ENCODE measurements at regions not wholly inside any gene's neighbourhood (a gene's known extent, or its start where the extent isn't known, plus 50 kb on each side); places are given as distances from the start of the nearest gene placed in this dataset.

DNA sequence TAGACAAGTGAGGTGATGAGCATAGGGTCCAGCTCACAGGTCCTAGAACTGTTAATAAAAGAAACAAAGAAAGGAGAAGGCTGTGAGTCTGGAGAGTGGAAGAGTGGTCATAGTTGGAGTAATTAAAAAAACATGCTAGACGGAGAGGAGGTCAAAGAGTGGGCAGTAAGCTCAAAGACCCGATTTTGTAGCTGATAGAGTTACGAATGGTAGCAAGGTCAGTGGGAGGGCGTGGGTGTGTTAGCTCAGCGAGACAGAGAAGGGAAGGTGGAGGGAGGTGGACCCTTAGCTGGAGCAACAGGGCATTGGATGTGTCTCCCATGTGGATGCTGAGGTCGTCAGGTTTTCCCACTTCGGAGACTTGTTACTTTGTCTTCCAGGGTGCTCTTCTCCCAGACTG lies 431.7 kb downstream of the CDH26 start:
- no peak for DNase-seq

DNA sequence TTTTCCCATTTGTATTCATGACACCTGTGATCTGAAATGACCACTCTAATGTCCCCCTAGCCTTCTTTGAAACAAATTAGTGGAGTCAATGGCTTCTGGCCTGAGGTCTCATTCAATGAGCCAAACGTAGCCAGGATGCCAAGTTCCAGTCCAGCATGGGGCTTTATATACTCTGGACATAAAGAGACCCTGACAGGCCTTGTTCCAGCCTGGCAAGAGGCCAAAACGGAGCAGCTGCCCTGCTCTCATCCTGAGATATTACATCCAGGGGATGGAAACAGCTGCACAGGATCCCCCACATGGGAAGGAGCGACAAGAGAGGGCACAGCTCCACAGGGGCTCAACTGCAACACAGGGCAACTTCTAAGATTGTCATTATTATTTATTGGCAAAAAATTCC lies 437.8 kb downstream of the CDH26 start:
- DNase-seq = no peak

GRCh38 chr20:60400567-60400966 lies 442.3 kb downstream of the CDH26 start:
- DNase-seq = no peak

DNA sequence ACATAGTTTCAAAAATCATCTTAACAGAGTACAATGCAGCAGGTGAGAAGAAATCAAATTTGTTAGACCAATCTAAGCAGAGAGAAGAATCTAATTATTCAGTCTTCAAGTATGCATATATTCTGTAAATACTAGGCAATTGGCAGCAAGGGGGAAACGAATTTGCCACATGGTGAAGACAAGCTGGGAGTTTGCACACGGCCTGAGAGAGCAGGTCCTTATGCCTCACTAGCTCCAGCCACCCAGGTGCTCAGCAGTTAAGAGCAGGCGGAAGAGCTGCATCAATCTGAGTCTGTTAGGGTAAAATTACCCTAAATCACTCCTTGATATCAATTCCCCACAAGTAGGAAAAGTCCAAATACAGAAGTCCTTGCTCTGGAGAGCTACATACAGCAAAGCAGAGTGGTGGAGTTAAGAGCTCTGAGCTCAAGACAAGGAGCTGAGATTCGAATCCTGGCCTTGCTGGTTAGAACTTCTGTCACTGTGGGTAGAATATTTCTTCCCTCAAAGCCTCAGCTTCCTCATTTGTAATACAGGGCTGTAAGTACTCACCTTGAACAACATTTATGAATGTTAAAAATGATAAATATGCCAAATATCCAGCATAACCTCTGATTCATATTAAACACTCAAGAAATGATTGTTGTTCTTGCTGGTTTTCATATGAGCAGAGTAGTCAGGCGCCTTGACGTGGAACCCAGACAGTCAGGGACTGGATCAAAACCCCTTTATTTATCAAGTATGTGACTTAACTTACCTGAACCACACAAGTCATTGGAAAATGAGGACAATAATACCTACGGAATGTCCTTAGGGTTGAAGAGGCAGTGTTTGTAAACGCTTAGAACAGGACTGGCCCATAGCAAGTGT lies 444.2 kb downstream of the CDH26 start:
- no peak for DNase-seq

- DNase-seq = no peak
These were observed 445.0 kb downstream of the CDH26 start for GRCh38 chr20:60403105-60403741.

- DNase-seq = no peak
These were observed 449.0 kb downstream of the CDH26 start for GRCh38 chr20:60407011-60407771.

DNA sequence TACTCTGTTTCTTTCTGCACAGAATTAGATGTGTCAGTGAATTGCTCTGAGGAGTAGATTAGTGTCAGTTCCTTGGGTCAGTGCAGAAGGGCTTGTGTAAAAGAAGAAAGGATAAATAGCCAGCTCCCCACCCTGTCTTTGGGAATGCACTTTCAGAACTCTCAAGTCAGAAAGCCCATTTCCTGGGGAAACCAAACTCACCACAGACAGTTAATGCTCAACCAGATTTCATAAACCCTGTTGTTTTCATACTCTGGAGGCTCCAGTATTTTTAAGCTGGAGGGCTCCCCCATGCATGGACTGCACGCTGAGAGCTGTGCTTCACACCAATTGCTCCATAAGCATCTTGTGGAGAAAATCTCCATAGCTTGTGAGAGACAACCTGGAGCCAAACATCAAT lies 449.7 kb downstream of the CDH26 start:
- DNase-seq = no peak

- no peak for DNase-seq
These were observed 450.2 kb downstream of the CDH26 start for GRCh38 chr20:60408435-60408834.

GRCh38 chr20:60410618-60411264 lies 452.5 kb downstream of the CDH26 start:
- DNase-seq = no peak

DNA sequence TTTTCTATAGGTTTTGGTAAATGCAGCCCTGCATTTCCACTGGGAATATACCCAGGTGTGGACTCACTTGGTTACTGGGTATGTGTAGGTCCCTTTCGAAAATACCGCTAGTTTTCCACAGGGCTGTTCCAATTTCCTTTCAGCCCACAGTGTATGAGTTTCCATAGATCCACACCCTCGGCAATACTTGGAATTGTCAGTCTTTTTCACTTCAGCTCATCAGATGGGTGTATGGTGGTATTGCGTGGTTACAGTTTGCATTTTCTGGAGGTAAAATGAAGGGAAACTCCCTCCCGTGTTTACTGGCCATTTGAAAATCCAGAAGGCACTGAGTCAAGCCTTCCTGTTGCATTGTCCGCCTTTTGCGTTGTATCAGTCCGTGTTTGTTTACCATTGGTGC lies 453.6 kb downstream of the CDH26 start:
- no peak for DNase-seq

GRCh38 chr20:60420676-60421229 lies 462.5 kb downstream of the CDH26 start:
- DNase-seq = no peak

DNA sequence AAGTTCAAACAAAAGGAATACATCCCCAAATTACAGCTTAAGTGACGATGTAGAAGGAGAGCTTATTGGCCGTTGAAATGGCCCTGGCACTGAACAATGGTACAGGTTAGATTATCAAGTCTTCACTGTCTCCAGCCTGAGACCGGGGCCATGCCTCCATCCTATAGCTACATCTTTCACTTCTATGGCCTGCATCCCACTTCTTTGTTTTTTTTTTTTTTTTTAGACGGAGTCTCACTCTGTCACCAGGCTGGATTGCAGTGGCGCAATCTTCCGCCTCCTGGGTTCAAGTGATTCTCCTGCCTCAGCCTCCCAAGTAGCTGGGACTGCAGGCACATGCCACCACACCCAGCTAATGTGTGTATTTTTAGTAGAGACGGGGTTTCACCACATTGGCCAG lies 464.6 kb downstream of the CDH26 start:
- DNase-seq = no peak

DNA sequence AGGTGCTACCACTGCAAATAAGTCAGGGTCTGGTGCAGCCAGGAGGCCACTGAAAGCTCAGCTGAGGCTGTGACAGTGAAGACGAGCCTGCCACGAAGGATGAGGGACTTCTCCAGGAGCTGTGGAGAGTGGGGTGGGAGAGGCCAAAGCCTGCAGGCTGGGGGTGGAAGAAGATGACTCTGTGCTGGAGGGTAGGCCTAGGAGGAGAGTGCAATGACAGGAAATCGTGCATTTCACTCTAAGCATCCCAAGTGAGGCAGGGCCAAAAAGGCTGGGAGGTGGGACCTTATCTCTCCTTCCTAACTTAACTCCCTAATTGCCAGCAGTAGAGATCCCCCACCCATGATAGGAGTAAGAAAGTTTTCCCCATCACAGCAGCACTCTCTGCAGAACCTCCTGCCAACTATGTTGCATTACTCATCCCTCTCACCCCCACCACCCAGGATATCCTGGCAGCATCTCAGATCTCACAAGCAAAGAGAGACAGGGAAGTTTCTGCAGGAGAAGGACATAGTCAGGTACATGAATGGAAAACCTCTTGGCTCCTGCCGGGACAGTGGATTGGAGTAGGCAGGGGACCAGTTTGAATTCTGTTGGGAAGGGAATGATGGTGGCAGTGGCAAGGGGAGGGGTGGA lies 466.2 kb downstream of the CDH26 start:
- DNase-seq = no peak

- no peak for DNase-seq
These were observed 469.3 kb downstream of the CDH26 start for GRCh38 chr20:60427516-60427915.

DNA sequence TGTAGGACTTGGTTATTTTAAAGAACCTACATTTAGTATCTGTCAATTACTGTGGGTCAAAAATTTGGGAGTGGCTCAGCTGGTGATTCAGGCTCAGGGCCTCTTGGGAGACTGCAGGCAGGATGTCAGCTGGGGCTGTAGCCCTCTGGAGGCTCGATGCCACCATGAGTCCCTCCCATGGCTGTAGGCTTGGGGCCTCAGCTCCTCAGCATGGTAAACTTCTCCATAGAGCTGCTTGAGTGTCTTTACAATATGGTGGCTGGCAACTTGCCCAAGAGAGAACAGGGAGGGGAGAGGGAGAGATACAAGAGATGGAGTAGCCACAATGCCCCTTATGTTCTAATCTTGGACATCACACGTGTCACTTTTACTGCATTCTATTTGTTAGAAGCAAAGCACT lies 470.4 kb downstream of the CDH26 start:
- DNase-seq = no peak

DNA sequence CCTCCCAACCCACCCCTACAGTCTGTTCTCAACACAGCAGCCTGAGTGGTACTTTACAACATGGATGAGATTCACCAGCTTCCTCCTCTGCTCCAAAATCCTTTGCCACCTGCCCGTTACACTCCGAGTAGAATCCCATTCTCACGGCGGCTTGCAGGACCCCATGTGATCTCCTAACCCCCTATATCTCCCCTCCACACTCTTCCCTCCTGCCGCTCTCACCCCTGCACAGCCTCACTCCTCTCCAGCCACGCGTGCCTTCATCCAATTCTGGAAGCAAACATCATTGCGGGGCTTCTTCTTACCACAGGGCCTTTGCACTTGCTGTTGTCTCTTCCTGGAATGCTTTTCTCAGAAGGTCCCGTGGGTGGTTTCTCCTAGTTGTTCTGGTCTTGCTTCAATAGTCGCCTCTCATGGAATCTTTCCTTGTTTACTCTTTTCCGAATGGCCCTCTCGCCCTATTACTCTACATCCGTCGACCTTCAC lies 472.3 kb downstream of the CDH26 start:
- DNase-seq = no peak

GRCh38 chr20:60431349-60431748 lies 473.1 kb downstream of the CDH26 start:
- DNase-seq = no peak

DNA sequence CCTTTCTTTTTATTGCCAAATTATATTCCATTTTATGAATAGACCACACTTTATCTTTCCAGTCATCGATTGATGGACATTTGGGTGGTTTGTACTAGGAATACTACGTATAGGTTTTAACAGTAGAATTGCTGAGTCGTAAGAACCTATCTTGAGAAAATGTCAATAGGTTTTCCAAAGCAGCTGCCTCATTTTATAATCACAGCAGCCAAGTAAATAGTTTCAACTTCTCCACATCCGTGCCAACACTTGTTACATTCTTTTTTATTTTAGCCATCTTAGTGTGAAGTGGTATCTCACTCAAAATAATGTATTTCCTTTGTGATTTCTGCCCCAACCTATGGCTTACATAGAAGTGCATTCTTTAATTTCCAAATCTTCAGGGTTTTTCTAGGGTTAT lies 479.2 kb downstream of the CDH26 start:
- DNase-seq = no peak

DNA sequence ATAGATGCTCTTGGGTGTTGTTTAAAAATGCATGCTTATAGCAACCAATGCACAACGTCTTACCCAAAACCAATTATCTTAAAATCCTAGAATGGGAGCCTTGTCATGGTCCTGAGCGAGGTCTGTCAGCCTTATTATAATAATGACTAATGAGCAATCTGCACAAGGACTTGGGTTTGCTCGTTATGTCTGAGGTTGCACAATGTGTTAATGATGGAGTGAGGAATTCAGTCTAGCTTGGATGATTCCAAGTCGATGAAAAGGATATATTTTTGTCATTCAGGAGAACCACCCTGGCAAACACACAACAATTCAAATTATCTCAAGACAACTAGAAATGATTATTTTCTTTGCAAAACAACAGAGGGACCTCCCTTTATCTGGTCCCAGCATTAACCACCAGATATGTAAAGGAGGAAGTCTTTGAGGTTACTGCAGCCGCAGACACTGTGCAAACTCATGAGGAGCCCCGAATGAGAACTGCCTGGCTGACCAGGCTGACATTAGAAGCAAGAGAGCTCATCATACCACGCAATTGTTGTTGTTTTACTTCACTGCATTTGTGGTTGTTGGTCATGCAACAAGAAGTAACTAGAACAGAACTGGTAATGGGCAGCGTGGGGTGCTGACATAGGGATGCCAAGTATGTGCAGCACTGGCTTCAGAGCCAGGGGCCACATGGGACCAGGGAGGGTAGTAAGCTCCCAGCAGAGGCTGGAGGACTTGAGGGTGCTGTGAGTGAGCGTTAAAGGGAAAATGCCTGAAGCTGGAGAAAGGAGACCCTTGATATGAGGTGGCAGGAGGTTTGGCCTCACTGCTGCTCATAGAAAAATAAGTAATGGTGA lies 488.3 kb downstream of the CDH26 start:
- DNase-seq = no peak

DNA sequence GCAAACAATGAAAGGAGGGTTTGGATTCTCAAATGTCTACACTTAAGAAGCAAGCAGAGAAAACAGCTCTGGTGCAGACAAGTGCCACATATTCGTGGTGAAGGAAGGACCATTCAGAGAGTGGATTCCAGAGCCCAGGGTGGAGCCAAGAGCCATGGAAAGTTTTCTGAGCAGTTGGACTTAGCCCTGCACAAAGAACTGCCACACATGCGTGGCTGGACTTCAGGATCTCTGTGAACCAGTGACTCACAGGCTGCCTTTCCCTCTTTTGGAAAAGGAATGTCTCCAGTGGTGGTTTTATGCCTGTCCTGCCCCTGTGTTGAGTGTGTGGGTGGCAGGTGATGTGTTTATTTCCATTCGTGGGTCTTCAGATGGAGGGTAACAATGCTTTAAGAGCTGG lies 489.5 kb downstream of the CDH26 start:
- DNase-seq = no peak

Measured in activated CD4-positive, alpha-beta T cell treated with anti-CD3 and anti-CD28 coated beads for 1 hour (primary cell).